ENCODE measurements at regions not wholly inside any gene's neighbourhood (a gene's known extent, or its start where the extent isn't known, plus 50 kb on each side); places are given as distances from the start of the nearest gene placed in this dataset.
A peak's percentile ranks its signal among the peaks of the same experiment; 100 is the strongest.

DNA sequence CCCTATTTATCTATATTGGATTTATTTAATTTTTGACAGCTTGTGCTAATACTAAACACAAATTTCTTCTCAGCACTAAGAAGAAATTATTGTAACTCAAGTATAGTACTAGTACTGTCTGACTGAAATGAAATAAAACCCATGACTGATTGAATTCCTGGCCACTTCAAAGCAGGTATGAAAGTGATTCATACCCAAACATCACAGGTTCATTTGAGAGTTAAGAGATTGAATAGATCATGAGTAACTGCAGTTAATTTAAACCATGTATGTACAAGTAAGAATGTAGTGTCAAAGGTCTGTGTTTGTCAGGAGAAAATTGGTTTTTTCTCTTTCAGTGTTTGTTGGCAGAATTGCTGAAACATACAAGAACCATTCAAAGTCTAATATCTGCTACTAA is 332.0 kb upstream of the GRM7 start:
- Mint-ChIP-seq H3K4me1 (peaks cover 9% of the 10 kb centered on the region), H3K27ac (no peak overlapping the region), H3K27me3 (ENCODE audit: low read depth, poor library complexity) (no peaks in the 10 kb centered on the region), H3K36me3 (ENCODE audit: low read depth) (no peaks in the 10 kb centered on the region), H3K9me3 (no peaks in the 10 kb centered on the region), H3K4me3 (no peak overlapping the region)
- no peak for DNase-seq
- TF ChIP-seq, protein P1, sequence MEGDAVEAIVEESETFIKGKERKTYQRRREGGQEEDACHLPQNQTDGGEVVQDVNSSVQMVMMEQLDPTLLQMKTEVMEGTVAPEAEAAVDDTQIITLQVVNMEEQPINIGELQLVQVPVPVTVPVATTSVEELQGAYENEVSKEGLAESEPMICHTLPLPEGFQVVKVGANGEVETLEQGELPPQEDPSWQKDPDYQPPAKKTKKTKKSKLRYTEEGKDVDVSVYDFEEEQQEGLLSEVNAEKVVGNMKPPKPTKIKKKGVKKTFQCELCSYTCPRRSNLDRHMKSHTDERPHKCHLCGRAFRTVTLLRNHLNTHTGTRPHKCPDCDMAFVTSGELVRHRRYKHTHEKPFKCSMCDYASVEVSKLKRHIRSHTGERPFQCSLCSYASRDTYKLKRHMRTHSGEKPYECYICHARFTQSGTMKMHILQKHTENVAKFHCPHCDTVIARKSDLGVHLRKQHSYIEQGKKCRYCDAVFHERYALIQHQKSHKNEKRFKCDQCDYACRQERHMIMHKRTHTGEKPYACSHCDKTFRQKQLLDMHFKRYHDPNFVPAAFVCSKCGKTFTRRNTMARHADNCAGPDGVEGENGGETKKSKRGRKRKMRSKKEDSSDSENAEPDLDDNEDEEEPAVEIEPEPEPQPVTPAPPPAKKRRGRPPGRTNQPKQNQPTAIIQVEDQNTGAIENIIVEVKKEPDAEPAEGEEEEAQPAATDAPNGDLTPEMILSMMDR (IDR thresholded peaks at IDR 0.05) = no peak

DNA sequence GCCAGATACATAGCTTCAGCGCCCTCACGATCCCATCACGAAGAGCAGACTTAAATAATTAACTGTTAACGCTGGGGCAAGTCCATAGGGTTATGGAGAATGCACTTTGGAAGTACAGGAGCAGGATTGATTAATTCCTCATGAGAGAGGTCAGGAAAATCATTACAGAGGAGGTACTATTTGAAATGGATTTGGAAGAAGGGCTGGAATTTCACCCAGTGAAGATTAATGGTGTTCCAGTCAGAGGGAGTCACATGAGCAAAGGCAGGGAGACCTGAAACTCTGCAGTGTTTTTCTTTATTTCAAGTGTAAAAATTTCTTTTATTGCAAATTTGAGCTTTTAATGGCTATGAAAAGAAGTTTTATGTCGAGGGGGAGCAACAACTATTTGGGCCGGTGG is 329.8 kb upstream of the GRM7 start:
- TF ChIP-seq, protein P1 (IDR thresholded peaks at IDR 0.05) = no peak
- DNase-seq = no peak
- Mint-ChIP-seq H3K27me3 (ENCODE audit: low read depth, poor library complexity) (no peaks in the 10 kb centered on the region), H3K4me1 (peaks cover 9% of the 10 kb centered on the region), H3K4me3 (no peak overlapping the region), H3K36me3 (ENCODE audit: low read depth) (no peaks in the 10 kb centered on the region), H3K27ac (peak overlapping the region; percentile 66), H3K9me3 (peaks cover 8% of the 10 kb centered on the region)

DNA sequence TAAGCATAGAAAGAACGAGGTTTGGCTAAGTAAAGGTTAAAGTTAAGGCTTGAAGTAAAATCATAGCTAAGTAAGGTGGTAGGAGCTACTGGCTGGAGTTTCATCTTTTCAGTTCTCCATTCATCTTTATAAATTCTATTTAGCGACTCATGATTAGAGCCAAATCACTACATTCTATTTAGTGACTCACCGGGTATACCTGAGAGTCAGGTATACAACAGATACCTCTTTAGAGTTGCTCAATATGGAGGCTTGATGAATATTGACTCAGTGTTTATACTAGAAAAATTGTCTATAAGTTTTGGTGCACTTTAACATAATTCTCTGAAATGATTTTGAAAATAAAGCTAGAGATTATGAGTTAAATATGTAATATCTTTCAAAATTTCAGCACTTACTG is 328.8 kb upstream of the GRM7 start:
- no peaks in the 10 kb centered on the region for H3K27me3 Mint-ChIP-seq (ENCODE audit: low read depth, poor library complexity)
- H3K4me1 Mint-ChIP-seq = peaks cover 9% of the 10 kb centered on the region
- peaks cover 13% of the 10 kb centered on the region for H3K9me3 Mint-ChIP-seq
- no peak overlapping the region for H3K4me3 Mint-ChIP-seq
- TF ChIP-seq, protein P1 (IDR thresholded peaks at IDR 0.05) = no peak
- DNase-seq = no peak
- H3K36me3 Mint-ChIP-seq (ENCODE audit: low read depth) = no peaks in the 10 kb centered on the region
- no peak overlapping the region for H3K27ac Mint-ChIP-seq

DNA sequence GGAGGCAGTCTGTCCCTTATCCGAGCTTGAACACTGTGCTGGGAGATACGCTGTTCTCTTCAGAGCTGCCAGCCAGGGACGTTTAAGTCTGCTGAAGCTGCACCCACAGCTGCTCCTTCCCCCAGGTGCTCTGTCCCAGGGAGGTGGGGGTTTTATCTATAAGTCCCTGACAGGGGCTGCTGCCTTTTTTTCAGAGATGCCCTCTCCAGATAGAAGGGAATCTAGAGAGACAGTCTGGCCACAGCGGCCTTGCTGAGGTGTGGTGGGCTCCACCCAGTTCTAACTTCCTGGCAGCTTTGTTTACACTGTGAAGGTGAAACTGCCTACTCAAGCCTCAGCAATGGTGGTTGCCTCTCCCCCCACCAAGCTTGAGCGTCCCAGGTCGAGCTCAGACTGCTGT is 319.9 kb upstream of the GRM7 start:
- no peak for DNase-seq
- TF ChIP-seq, protein P1 (IDR thresholded peaks at IDR 0.05) = no peak
- no peak overlapping the region for H3K27ac Mint-ChIP-seq
- no peak overlapping the region for H3K4me3 Mint-ChIP-seq
- no peaks in the 10 kb centered on the region for H3K36me3 Mint-ChIP-seq (ENCODE audit: low read depth)
- peaks cover 5% of the 10 kb centered on the region for H3K4me1 Mint-ChIP-seq
- H3K9me3 Mint-ChIP-seq = peaks cover 27% of the 10 kb centered on the region
- H3K27me3 Mint-ChIP-seq (ENCODE audit: low read depth, poor library complexity) = peaks cover 8% of the 10 kb centered on the region

DNA sequence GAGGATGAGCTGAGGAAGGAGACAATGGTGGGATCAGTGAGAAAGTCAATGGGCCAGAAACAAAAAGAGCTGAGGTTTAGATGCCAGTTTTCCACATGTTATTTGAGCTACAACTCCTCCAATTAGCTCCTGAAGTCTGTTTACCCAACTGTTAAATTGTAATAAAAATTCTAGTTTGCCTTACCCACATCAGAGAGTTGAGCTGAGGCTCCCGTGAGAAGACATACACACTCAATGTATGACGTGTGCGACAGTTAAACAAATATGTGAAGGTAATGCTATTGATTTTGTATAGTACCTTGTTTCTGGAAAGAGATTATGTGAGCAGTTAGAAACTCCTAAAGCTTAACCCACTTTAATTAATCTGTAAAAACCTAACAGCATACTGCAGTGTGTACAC is 318.1 kb upstream of the GRM7 start:
- DNase-seq = no peak
- peaks cover 5% of the 10 kb centered on the region for H3K4me1 Mint-ChIP-seq
- peaks cover 24% of the 10 kb centered on the region for H3K9me3 Mint-ChIP-seq
- H3K27me3 Mint-ChIP-seq (ENCODE audit: low read depth, poor library complexity) = peaks cover 8% of the 10 kb centered on the region
- peak overlapping the region; percentile 27 for H3K27ac Mint-ChIP-seq
- TF ChIP-seq, protein P1 (IDR thresholded peaks at IDR 0.05) = no peak
- H3K36me3 Mint-ChIP-seq (ENCODE audit: low read depth) = no peaks in the 10 kb centered on the region
- H3K4me3 Mint-ChIP-seq = no peak overlapping the region

DNA sequence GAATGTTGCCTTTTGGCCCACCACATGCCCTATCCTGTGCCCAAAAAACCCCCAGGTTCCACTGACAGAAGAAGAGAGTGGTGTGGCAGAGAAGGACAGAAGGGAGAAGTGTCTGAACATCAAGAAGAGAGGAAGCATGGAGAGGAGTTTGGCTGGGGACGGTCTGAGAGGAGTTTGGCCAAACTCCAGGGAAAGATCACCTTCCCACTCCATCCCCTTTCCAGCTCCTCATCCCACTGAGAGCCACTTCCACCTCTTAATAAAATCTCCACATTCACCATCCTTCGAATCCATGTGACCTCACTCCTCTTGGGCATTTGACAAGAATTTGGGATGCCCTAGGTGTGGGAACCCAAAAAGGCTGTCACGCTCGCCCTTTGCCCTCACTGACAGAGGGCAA is 311.6 kb upstream of the GRM7 start:
- TF ChIP-seq, protein P1 (IDR thresholded peaks at IDR 0.05) = no peak
- Mint-ChIP-seq H3K9me3 (peaks cover 24% of the 10 kb centered on the region), H3K27ac (no peak overlapping the region), H3K36me3 (ENCODE audit: low read depth) (no peaks in the 10 kb centered on the region), H3K4me3 (no peak overlapping the region), H3K4me1 (no peaks in the 10 kb centered on the region), H3K27me3 (ENCODE audit: low read depth, poor library complexity) (peaks cover 3% of the 10 kb centered on the region)
- DNase-seq = no peak

All from nephron progenitor cell (in vitro differentiated cells).